ENCODE measurements at regions not wholly inside any gene's neighbourhood (a gene's known extent, or its start where the extent isn't known, plus 50 kb on each side); places are given as distances from the start of the nearest gene placed in this dataset.

DNA sequence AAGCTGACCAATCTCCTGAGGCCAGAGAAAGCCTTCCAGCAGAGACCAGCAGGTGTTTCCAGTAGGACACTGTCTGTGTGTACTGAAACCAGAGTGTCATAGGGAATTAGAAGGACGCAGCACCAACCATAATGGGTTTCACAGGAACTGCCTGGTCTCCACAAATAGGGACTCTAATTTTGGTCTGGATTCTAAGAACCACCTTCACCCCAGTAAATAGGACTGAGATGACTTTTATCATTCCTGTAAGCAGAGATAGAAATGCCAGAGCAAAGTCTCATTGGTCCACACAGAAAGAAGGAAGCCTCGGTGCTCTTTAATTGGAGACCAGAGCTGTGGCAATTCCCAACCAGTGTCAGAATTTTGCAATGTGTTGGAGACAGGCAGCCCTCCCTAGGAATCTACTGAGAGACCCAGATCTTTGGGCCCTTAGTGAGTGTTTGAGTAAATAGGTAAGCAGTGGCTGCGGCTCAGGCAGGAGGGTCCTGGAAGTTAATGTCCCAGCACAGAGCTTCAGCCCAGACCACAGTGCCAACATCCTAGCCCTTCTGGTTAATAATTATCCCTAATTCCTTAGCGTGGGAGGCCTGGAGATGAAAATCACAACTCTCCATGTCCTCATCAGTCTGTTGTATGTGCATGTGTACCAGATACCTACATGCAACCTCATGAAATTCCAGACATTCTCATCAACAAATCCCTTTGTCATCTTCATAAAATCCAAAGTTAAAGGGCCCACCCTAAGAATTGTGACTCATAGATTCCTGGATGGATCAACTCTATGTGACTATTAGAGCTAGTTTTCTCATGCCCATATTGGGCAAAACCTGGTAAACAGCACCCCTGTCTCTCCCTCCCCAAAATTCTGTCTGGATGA, 81.2 kb downstream of the UNC5CL start:
- Mint-ChIP-seq H3K27me3 (peaks cover 13% of the 10 kb centered on the region), H3K4me3 (no peak overlapping the region), H3K4me1 (peaks cover 21% of the 10 kb centered on the region), H3K9me3 (no peaks in the 10 kb centered on the region), H3K36me3 (ENCODE audit: low read depth) (no peaks in the 10 kb centered on the region), H3K27ac (no peak overlapping the region)
- DNase-seq = no peak
- ChIA-PET POLR2A (no interaction called here), CTCF (interaction anchor here (0.7 kb wide), 1 partner anchor 10 kb away, joined by 3 read pairs; no protein-coding TSS in a partner anchor)

DNA sequence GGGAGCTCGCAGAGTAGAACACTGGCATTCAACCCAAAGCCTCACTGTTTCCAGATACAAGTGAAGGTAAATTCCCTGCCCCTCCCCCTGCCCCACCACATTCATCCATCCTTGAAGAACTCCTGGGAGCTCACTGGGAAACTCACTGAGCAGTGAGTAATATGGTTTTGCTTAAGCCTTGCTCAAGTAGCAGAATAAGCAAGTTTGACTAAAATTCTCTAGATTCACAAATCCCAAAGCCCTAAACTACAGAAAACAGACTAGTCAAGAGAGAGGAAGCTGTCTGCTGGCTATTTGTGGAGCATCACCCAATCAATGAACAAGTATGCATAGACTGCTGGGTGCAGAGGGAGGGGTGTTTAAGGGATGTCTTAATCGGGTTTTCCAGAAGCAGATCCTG, 82.1 kb downstream of the UNC5CL start:
- ChIA-PET CTCF (no interaction called here), POLR2A (no interaction called here)
- H3K27me3 Mint-ChIP-seq = peaks cover 13% of the 10 kb centered on the region
- H3K9me3 Mint-ChIP-seq = no peaks in the 10 kb centered on the region
- no peaks in the 10 kb centered on the region for H3K36me3 Mint-ChIP-seq (ENCODE audit: low read depth)
- no peak overlapping the region for H3K4me3 Mint-ChIP-seq
- no peak for DNase-seq
- H3K4me1 Mint-ChIP-seq = peaks cover 12% of the 10 kb centered on the region
- no peak overlapping the region for H3K27ac Mint-ChIP-seq

DNA sequence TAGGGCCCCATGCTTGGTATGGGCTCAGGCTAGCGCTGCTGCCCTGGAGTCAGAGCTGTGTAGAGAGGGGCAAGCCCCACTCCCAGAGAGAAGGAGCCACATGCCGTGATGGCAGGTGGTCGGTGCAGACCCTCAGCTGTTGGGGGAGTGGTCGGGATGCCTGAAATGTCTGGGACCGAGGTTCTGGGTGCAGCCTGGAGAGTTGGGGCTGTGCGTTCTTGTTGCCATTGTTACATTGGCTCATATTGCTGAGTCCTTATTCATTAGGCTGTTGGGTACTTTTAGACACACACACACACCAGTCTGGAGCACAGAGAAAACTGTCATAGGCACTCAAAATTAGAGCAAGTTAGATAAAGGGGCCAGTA, 83.9 kb downstream of the UNC5CL start:
- no peaks in the 10 kb centered on the region for H3K4me1 Mint-ChIP-seq
- no peak overlapping the region for H3K4me3 Mint-ChIP-seq
- POLR2A ChIA-PET = no interaction called here
- DNase-seq = no peak
- peaks cover 24% of the 10 kb centered on the region for H3K27me3 Mint-ChIP-seq
- H3K27ac Mint-ChIP-seq = no peak overlapping the region
- no peaks in the 10 kb centered on the region for H3K36me3 Mint-ChIP-seq (ENCODE audit: low read depth)
- H3K9me3 Mint-ChIP-seq = no peaks in the 10 kb centered on the region
- CTCF ChIA-PET = no interaction called here

GRCh38 chr6:40954446-40955177, 84.4 kb downstream of the UNC5CL start:
- POLR2A ChIA-PET = no interaction called here
- CTCF ChIA-PET = interaction anchor here (1.2 kb wide), 1 partner anchor 16 kb away, joined by 3 read pairs; no protein-coding TSS in a partner anchor
- H3K36me3 Mint-ChIP-seq (ENCODE audit: low read depth) = no peaks in the 10 kb centered on the region

DNA sequence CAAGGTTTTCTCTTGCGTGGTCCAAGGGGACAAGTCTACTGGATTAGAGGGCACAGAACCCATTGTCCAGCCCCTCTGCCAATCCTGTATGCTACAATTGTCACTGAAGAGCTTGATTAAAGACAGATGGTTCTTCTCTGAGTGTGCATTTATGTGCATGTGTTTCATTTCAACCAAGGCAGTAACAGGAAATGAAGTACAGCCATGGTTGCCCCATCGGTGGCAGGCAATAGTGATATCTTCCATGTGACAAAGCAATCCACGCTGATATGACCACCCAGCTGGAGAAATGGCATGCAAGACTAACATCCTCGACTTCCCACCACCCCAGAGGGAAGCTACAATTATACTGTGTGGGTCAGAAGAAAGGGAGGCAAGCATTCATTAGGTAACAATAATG, 85.5 kb downstream of the UNC5CL start:
- Mint-ChIP-seq H3K4me1 (no peaks in the 10 kb centered on the region), H3K9me3 (no peaks in the 10 kb centered on the region), H3K27ac (no peak overlapping the region), H3K4me3 (no peak overlapping the region), H3K27me3 (peaks cover 28% of the 10 kb centered on the region), H3K36me3 (ENCODE audit: low read depth) (no peaks in the 10 kb centered on the region)
- ChIA-PET POLR2A (no interaction called here), CTCF (interaction anchor here (1.2 kb wide), 1 partner anchor 17 kb away, joined by 3 read pairs; no protein-coding TSS in a partner anchor)
- no peak for DNase-seq

More at GRCh38 chr6:40954446-40955177, 84.4 kb downstream of the UNC5CL start:
- Mint-ChIP-seq H3K27me3 (peaks cover 26% of the 10 kb centered on the region), H3K4me1 (no peaks in the 10 kb centered on the region), H3K27ac (no peak overlapping the region), H3K4me3 (no peak overlapping the region), H3K9me3 (no peaks in the 10 kb centered on the region)
- no peak for DNase-seq

DNA sequence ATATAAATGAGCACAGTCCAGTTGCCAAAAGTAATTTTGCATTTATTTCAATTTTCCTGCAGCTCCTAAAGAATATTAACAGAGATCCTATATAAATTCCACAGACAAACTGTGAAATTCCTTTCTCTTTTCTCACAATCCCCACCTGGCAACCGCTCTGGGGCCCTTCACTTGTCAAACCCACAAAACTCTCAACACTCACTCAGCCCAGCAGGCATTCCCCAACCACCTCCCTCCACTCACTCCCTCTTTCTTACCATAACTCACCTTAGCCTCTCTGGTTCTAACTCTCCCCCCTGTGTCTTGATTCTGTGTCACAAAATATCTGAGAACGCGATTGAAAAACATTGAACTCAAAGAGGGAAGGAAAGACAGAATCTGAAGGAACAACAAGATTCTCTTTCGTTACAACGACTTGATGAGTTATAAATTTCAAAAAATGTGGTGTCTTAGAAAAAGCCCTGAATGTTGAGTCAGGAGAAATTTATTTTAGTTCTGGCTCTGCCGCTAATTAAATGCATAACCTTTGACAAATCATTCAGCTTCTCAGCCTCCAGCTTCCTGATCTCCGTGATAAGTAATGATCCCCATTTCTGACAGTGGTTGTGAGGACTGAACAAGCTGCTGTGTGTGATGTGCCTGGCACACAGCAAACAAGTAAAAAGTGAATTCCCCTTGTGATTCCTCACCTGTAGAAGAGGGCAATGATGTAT, 87.9 kb downstream of the UNC5CL start:
- CTCF ChIA-PET = interaction anchor here (1.8 kb wide), 1 partner anchor 10 kb away, joined by 6 read pairs; no protein-coding TSS in a partner anchor
- no peaks in the 10 kb centered on the region for H3K9me3 Mint-ChIP-seq
- POLR2A ChIA-PET = no interaction called here
- H3K4me3 Mint-ChIP-seq = no peak overlapping the region
- H3K27ac Mint-ChIP-seq = no peak overlapping the region
- no peaks in the 10 kb centered on the region for H3K36me3 Mint-ChIP-seq (ENCODE audit: low read depth)
- H3K4me1 Mint-ChIP-seq = no peaks in the 10 kb centered on the region
- H3K27me3 Mint-ChIP-seq = peaks cover 25% of the 10 kb centered on the region
- DNase-seq = no peak

DNA sequence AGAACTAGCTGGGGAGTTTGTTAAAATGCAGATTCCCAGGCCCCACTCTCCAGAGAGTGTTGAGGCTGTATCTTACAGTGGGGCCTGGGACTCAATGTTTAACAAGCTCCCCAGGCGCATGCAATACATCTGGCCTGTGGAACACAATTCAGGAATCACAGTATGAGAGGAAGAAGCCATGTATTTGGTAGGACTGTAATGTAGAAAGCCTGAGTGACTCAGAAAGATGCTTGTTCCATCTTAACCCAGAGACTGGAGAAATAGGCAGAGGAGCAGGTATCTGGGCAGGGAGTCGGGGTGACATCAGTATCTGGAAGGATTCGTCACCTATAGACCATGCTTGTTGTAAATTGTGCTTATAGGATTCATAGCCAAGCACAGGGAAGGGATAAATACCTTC, 90.5 kb downstream of the UNC5CL start:
- no peaks in the 10 kb centered on the region for H3K4me1 Mint-ChIP-seq
- no peaks in the 10 kb centered on the region for H3K9me3 Mint-ChIP-seq
- ChIA-PET POLR2A (no interaction called here), CTCF (interaction anchor here (0.7 kb wide), 1 partner anchor 10 kb away, joined by 3 read pairs; no protein-coding TSS in a partner anchor)
- H3K27me3 Mint-ChIP-seq = peaks cover 21% of the 10 kb centered on the region
- no peak for DNase-seq
- no peaks in the 10 kb centered on the region for H3K36me3 Mint-ChIP-seq (ENCODE audit: low read depth)
- H3K27ac Mint-ChIP-seq = no peak overlapping the region
- no peak overlapping the region for H3K4me3 Mint-ChIP-seq

- no peaks in the 10 kb centered on the region for H3K36me3 Mint-ChIP-seq (ENCODE audit: low read depth)
- peaks cover 19% of the 10 kb centered on the region for H3K27me3 Mint-ChIP-seq
- DNase-seq = no peak
- H3K4me1 Mint-ChIP-seq = no peaks in the 10 kb centered on the region
- CTCF ChIA-PET = interaction anchor here (0.7 to 1.5 kb wide), 2 partner anchors 10 to 80 kb away, joined by 3 to 5 read pairs; no protein-coding TSS in a partner anchor
- H3K27ac Mint-ChIP-seq = no peak overlapping the region
- H3K4me3 Mint-ChIP-seq = no peak overlapping the region
- POLR2A ChIA-PET = interaction anchor here (0.6 kb wide), 1 partner anchor 12 kb away, joined by 3 read pairs; no protein-coding TSS in a partner anchor
- no peaks in the 10 kb centered on the region for H3K9me3 Mint-ChIP-seq
Observed at GRCh38 chr6:40947876-40948526, 91.0 kb downstream of the UNC5CL start.

DNA sequence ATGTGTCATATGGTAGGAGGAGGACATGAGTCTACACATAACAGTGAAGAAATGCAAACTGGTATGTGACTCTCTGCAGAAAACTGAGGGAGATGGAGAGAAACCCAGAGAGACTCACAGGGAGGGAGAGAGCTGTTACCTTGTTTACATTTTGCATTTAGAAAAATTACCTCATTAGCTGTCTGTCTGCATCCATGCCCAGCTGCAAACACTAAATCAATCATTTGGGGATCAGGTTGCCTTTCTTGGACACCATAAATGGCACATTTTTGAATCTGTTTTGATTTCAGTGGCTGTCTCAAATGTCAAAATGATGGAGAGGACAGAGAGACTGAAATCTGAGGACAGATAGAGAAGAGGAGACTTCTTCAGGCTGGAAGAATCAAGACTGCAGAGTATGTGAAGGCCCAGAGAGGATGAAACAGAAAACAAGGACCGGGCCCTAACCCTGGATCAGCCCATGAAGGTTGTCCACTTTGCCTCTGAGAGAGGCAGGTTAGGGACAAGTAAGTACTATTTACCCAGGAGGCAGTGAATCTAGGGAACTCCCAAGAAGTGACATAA, 92.2 kb downstream of the UNC5CL start:
- H3K27me3 Mint-ChIP-seq = peaks cover 21% of the 10 kb centered on the region
- H3K36me3 Mint-ChIP-seq (ENCODE audit: low read depth) = no peaks in the 10 kb centered on the region
- H3K4me3 Mint-ChIP-seq = no peak overlapping the region
- no peak overlapping the region for H3K27ac Mint-ChIP-seq
- DNase-seq = no peak
- no peaks in the 10 kb centered on the region for H3K9me3 Mint-ChIP-seq
- H3K4me1 Mint-ChIP-seq = no peaks in the 10 kb centered on the region
- CTCF ChIA-PET = interaction anchor here (1.5 kb wide), 1 partner anchor 81 kb away, joined by 5 read pairs; no protein-coding TSS in a partner anchor
- POLR2A ChIA-PET = no interaction called here

DNA sequence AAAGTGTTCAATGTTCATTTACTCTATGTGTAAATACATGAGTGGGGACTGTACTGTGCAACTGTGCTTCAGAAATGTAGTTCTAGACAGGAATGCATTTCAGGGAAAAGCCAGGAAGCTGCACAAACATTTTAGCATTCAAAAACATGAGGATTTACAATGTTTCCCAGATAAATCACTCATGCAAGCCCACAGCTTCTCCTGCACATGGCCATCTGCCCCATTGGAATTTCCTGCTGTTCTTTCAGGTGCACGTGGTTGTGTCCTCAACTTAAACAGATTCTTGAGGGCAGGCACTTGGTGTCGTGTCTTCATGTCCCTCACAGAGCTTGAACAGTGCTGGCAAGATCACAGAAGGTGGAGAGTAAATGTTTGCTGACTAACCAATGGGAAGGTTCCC, 101.5 kb downstream of the UNC5CL start:
- POLR2A ChIA-PET = no interaction called here
- peaks cover 10% of the 10 kb centered on the region for H3K27me3 Mint-ChIP-seq
- H3K36me3 Mint-ChIP-seq (ENCODE audit: low read depth) = no peaks in the 10 kb centered on the region
- H3K4me3 Mint-ChIP-seq = no peak overlapping the region
- DNase-seq = no peak
- no peaks in the 10 kb centered on the region for H3K9me3 Mint-ChIP-seq
- CTCF ChIA-PET = no interaction called here
- H3K27ac Mint-ChIP-seq = no peak overlapping the region
- no peaks in the 10 kb centered on the region for H3K4me1 Mint-ChIP-seq

- DNase-seq = no peak
- CTCF ChIA-PET = no interaction called here
- Mint-ChIP-seq H3K9me3 (no peaks in the 10 kb centered on the region), H3K4me3 (no peak overlapping the region), H3K27ac (no peak overlapping the region), H3K4me1 (no peaks in the 10 kb centered on the region), H3K36me3 (ENCODE audit: low read depth) (no peaks in the 10 kb centered on the region), H3K27me3 (peaks cover 9% of the 10 kb centered on the region)
- POLR2A ChIA-PET = no interaction called here
Observed at GRCh38 chr6:40936818-40937251, 102.2 kb downstream of the UNC5CL start.

- peaks cover 6% of the 10 kb centered on the region for H3K27me3 Mint-ChIP-seq
- H3K27ac Mint-ChIP-seq = no peak overlapping the region
- no peak overlapping the region for H3K4me3 Mint-ChIP-seq
- H3K4me1 Mint-ChIP-seq = no peaks in the 10 kb centered on the region
- DNase-seq = no peak
- H3K36me3 Mint-ChIP-seq (ENCODE audit: low read depth) = no peaks in the 10 kb centered on the region
- POLR2A ChIA-PET = no interaction called here
- CTCF ChIA-PET = no interaction called here
- H3K9me3 Mint-ChIP-seq = no peaks in the 10 kb centered on the region
Observed at GRCh38 chr6:40933864-40934263, 105.2 kb downstream of the UNC5CL start.
